Kidney (tissue), 13 donors: ENCODE measurements at regions not wholly inside any gene's neighbourhood (a gene's known extent, or its start where the extent isn't known, plus 50 kb on each side); places are given as distances from the start of the nearest gene placed in this dataset.

Experiments used
- DNase-seq, 5 donors: peaks; one replicate each; pipeline ENCODE4 v3.0.0-alpha.2; 2013 to 2020
- FAIRE-seq: peaks from 2 replicates; lab custom pipeline; 2012; peaks lifted over from hg19 to GRCh38; lab: Jason Lieb, UNC
- H3K27ac ChIP-seq, 2 donors: one replicate each; pipeline ENCODE4 v1.7.0; 2013; ENCODE audit warnings: low read depth in 2 of 2, low read length in 2 of 2, inconsistent platforms in 1 of 2
- H3K27me3 ChIP-seq: one replicate; pipeline ENCODE4 v1.7.1; 2013; ENCODE audit warnings: low read length, inconsistent platforms; ENCODE audit not compliant: control insufficient read depth, insufficient read depth
- H3K36me3 ChIP-seq, 3 donors: one replicate each; pipeline versions ENCODE4 v1.7.0 to v1.7.1; 2013; ENCODE audit warnings: low read length in 3 of 3, control low read depth in 1 of 3, inconsistent platforms in 1 of 3; ENCODE audit not compliant: insufficient read depth in 3 of 3, control insufficient read depth in 2 of 3
- H3K4me1 ChIP-seq, 3 donors: one replicate each; pipeline versions ENCODE4 v1.7.0 to v1.7.1; 2013; ENCODE audit warnings: low read length in 3 of 3, inconsistent platforms in 1 of 3, low read depth in 1 of 3; ENCODE audit not compliant: control insufficient read depth in 2 of 3, insufficient read depth in 2 of 3
- H3K4me3 ChIP-seq, 3 donors: one replicate each; pipeline versions ENCODE4 v1.7.0 to v1.8.1; 2013; ENCODE audit warnings: low read length in 3 of 3, control low read depth in 1 of 3, inconsistent platforms in 1 of 3
- H3K9ac ChIP-seq, 3 donors: one replicate each; pipeline versions ENCODE4 v1.7.0 to v1.7.1; 2013; ENCODE audit warnings: low read length in 3 of 3, control low read depth in 1 of 3, inconsistent platforms in 1 of 3
- H3K9me3 ChIP-seq, 3 donors: one replicate each; pipeline versions ENCODE4 v1.7.0 to v1.7.1; 2013; ENCODE audit warnings: low read length in 3 of 3, control low read depth in 1 of 3, inconsistent platforms in 1 of 3; ENCODE audit not compliant: control insufficient read depth in 2 of 3, insufficient read depth in 1 of 3
- CTCF ChIP-seq: IDR thresholded peaks from 3 replicates; pipeline ENCODE4 v1.5.1; 2012; ENCODE audit warnings: mild to moderate bottlenecking, moderate library complexity, borderline replicate concordance; ENCODE audit not compliant: insufficient read depth; ENCODE audit errors: extremely low read depth
- intact Hi-C: fragments of 100-400 bp; cut with DNase I; formaldehyde crosslinking; loops from one replicate; pipeline ENCODE4 v1.11.1; 2022
- donor health status: control.
- donor health status: control.
- donor health status: control.
- donor health status: control.
- donor health status: control.
- donor health status: DM: yes; HTN: yes; CAD: no.
- donor health status: Normal renal cell carcinoma (clear cell type).

- TF ChIP-seq CTCF = no peak
- Histone ChIP-seq H3K36me3 (no peaks in the 10 kb centered on the region), H3K27ac (no peak overlapping the region), H3K4me3 (no peak overlapping the region), H3K4me1 (no peaks in the 10 kb centered on the region), H3K9ac (no peak overlapping the region), H3K9me3 (peaks cover 0 to 7% (median 3%) of the 10 kb centered on the region in 3 donors), H3K27me3 (no peaks in the 10 kb centered on the region)
- no peak for DNase-seq
- intact Hi-C loops = no loop called here
- no peak for FAIRE-seq
Measured at GRCh38 chr7:42534441-42534840, 297.4 kb upstream of the GLI3 start.

- Histone ChIP-seq H3K9me3 (peaks cover 0 to 11% (median 0%) of the 10 kb centered on the region in 3 donors), H3K9ac (no peak overlapping the region), H3K27me3 (no peaks in the 10 kb centered on the region), H3K27ac (no peak overlapping the region), H3K36me3 (no peaks in the 10 kb centered on the region), H3K4me3 (no peak overlapping the region), H3K4me1 (no peaks in the 10 kb centered on the region)
- TF ChIP-seq CTCF = no peak
- intact Hi-C loops = no loop called here
- no peak for FAIRE-seq
- no peak for DNase-seq
Measured at GRCh38 chr7:42527004-42527403, 290.0 kb upstream of the GLI3 start.

- DNase-seq (no peak), FAIRE-seq (no peak)
Measured at GRCh38 chr7:42522227-42522991, 285.4 kb upstream of the GLI3 start.

More at GRCh38 chr7:42522227-42522991, 285.4 kb upstream of the GLI3 start:
- intact Hi-C loops = no loop called here
- no peak overlapping the region for H3K4me3 ChIP-seq
- no peak for TF ChIP-seq CTCF
- H3K27me3 ChIP-seq = no peaks in the 10 kb centered on the region
- H3K9me3 ChIP-seq = peaks cover 0 to 11% (median 0%) of the 10 kb centered on the region in 3 donors
- no peaks in the 10 kb centered on the region for H3K36me3 ChIP-seq
- no peaks in the 10 kb centered on the region for H3K4me1 ChIP-seq
- H3K27ac ChIP-seq = no peak overlapping the region
- H3K9ac ChIP-seq = no peak overlapping the region
